Left ventricle myocardium inferior (tissue), 1 donor: ENCODE measurements at regions not wholly inside any gene's neighbourhood (a gene's known extent, or its start where the extent isn't known, plus 50 kb on each side); places are given as distances from the start of the nearest gene placed in this dataset.

ENCODE experiments used
- DNase-seq: peaks from one replicate; pipeline ENCODE4 v3.0.0-alpha.2; 2020
- H3K27ac ChIP-seq: fragments of 200-600 bp; replicated peaks from 2 replicates; pipeline ENCODE4 v1.8.0; 2021
- H3K27me3 ChIP-seq: fragments of 200-600 bp; 2 replicates; pipeline ENCODE4 v1.8.0; 2021; ENCODE audit warnings: low read depth
- H3K36me3 ChIP-seq: fragments of 200-600 bp; 2 replicates; pipeline ENCODE4 v1.8.0; 2021
- H3K4me1 ChIP-seq: fragments of 200-600 bp; 2 replicates; pipeline ENCODE4 v1.8.0; 2021
- H3K4me3 ChIP-seq: fragments of 200-600 bp; 2 replicates; pipeline ENCODE4 v1.8.0; 2021; ENCODE audit warnings: mild to moderate bottlenecking, moderate library complexity
- H3K9me3 ChIP-seq: fragments of 200-600 bp; replicated peaks from 2 replicates; pipeline ENCODE4 v1.8.0; 2021
- intact Hi-C: fragments of 100-400 bp; cut with micrococcal nuclease; formaldehyde crosslinking; loops from one replicate; pipeline ENCODE4 v1.11.0; 2022
- TF ChIP-seq, protein P1 (sequence below): fragments of 200-600 bp; IDR thresholded peaks from 2 replicates; pipeline ENCODE4 v1.8.0; 2021; ENCODE audit warnings: antibody characterized with exemption, mild to moderate bottlenecking, borderline replicate concordance
- donor health status: DM: no; HTN: yes; CAD: no; lungs with severe emphysema.

DNA sequence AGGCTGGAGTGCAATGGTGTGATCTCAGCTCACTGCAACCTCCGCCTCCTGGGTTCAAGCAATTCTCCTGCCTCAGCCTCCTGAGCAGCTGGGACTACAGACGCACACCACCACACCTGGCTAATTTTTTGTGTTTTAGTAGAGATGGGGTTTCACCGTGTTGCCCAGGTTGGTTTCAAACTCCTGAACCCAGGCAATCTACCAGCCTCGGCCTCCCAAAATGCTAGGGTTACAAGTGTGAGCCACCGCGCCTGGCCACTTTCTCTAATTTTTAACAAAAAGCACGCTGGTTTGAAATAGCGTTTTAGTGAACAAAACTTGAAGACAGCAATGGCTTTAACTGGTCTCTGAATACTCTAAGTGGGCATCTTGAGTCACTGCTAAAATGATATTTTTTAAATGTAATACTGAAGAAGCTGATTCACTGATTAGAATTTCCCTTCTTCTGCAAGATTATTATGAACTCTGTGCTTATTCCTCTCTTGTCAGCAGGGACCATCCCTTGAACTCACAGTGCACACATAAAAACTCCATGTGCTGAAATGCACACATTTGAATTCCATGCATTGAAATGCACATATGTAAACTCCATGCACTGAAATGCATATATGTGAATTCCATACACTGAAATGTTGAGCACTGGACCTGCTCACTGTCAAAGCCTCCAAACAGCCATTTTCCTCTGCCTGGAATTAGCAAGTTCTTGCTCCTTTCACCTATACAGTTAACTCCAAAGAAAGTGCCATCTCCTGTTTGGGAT is 1411.5 kb upstream of the ACVR2A start:
- no peak overlapping the region for H3K27ac ChIP-seq
- H3K9me3 ChIP-seq, result no peaks in the 10 kb centered on the region
- intact Hi-C loops, result no loop called here
- H3K4me1 ChIP-seq, result no peaks in the 10 kb centered on the region
- TF ChIP-seq, protein P1, sequence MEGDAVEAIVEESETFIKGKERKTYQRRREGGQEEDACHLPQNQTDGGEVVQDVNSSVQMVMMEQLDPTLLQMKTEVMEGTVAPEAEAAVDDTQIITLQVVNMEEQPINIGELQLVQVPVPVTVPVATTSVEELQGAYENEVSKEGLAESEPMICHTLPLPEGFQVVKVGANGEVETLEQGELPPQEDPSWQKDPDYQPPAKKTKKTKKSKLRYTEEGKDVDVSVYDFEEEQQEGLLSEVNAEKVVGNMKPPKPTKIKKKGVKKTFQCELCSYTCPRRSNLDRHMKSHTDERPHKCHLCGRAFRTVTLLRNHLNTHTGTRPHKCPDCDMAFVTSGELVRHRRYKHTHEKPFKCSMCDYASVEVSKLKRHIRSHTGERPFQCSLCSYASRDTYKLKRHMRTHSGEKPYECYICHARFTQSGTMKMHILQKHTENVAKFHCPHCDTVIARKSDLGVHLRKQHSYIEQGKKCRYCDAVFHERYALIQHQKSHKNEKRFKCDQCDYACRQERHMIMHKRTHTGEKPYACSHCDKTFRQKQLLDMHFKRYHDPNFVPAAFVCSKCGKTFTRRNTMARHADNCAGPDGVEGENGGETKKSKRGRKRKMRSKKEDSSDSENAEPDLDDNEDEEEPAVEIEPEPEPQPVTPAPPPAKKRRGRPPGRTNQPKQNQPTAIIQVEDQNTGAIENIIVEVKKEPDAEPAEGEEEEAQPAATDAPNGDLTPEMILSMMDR, result no peak
- no peak for DNase-seq
- H3K36me3 ChIP-seq, result no peaks in the 10 kb centered on the region
- no peak overlapping the region for H3K4me3 ChIP-seq
- no peaks in the 10 kb centered on the region for H3K27me3 ChIP-seq

DNA sequence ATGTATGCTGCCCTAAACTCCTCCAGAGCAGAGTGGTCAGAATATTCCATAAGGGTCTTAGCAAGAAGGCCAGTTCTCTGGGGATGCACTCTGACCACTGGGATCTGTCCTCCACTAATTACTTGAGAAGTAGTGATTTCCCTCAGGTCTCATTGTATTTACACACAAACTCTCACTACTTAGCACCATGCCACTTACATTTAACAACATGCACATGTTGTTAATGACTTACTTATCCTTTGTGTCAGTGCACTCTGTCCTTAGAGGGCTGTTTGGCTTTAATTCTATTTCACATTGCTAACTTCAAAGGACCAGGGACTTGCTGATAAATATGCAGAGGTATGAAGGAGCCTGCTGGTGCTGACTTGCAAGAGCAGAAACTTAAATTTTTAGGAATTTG is 1415.5 kb upstream of the ACVR2A start:
- Histone ChIP-seq H3K9me3 (no peaks in the 10 kb centered on the region), H3K27me3 (no peaks in the 10 kb centered on the region), H3K4me1 (no peaks in the 10 kb centered on the region), H3K4me3 (no peak overlapping the region), H3K36me3 (no peaks in the 10 kb centered on the region), H3K27ac (no peak overlapping the region)
- intact Hi-C loops, result no loop called here
- TF ChIP-seq, protein P1, result no peak
- no peak for DNase-seq

DNA sequence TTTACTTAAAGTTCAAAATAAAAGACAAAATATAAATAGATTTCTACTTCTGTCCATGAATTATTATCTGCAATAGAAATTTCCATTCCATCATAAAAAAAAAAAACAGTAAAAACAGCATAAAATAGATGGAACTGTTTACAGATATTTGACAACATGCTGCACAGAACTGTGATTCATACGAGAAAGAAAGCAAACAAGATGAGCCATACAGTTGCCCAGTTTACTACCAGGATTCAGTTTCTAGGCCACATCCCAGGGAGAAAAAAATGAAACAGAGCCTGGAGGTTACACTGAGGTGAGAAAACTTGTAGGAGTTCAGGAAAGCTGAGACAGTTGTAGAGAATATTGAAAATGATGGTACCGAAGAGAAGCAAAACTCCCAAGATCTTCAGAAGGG is 1426.9 kb upstream of the ACVR2A start:
- Histone ChIP-seq H3K9me3 (peaks cover 5% of the 10 kb centered on the region), H3K27ac (no peak overlapping the region), H3K27me3 (no peaks in the 10 kb centered on the region), H3K36me3 (no peaks in the 10 kb centered on the region), H3K4me1 (no peaks in the 10 kb centered on the region), H3K4me3 (no peak overlapping the region)
- TF ChIP-seq, protein P1, result no peak
- intact Hi-C loops, result no loop called here
- DNase-seq, result no peak

DNA sequence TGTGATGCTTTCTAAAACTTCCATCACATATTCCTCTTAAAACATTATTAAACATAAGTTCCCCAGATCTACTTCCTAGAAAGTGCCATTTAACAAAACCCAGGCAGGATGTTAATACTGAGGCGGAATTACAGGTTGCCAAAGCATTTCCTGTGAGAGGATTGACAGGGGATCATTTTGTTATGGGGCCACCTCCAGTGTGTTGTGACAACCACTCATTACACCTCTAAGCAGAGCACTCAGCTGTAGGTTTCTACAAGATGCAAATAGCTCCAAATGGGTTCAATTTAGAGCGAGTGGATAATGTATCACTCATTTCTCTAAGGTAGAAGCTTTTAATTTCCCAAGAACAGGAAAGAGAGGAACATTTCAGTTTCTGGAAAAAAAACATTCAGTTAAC is 1429.5 kb upstream of the ACVR2A start:
- intact Hi-C loops, result no loop called here
- Histone ChIP-seq H3K27ac (no peak overlapping the region), H3K4me3 (no peak overlapping the region), H3K27me3 (no peaks in the 10 kb centered on the region), H3K9me3 (peaks cover 10% of the 10 kb centered on the region), H3K36me3 (no peaks in the 10 kb centered on the region), H3K4me1 (no peaks in the 10 kb centered on the region)
- no peak for DNase-seq
- TF ChIP-seq, protein P1, result no peak

GRCh38 chr2:146414456-146414855 is 1430.4 kb upstream of the ACVR2A start:
- no peak for DNase-seq
- intact Hi-C loops, result no loop called here
- H3K4me3 ChIP-seq, result no peak overlapping the region
- peaks cover 13% of the 10 kb centered on the region for H3K9me3 ChIP-seq
- H3K27me3 ChIP-seq, result no peaks in the 10 kb centered on the region
- no peak overlapping the region for H3K27ac ChIP-seq
- no peaks in the 10 kb centered on the region for H3K4me1 ChIP-seq
- TF ChIP-seq, protein P1, result no peak
- H3K36me3 ChIP-seq, result no peaks in the 10 kb centered on the region
